Fibroblast of lung (primary cell): ENCODE measurements at regions not wholly inside any gene's neighbourhood (a gene's known extent, or its start where the extent isn't known, plus 50 kb on each side); places are given as distances from the start of the nearest gene placed in this dataset.
A peak's percentile ranks its signal among the peaks of the same experiment; 100 is the strongest.

ENCODE experiments used
- DNase-seq, 2 donors: peaks; one replicate each; pipeline versions ENCODE4 v3.0.0 to v3.0.0-alpha.2; 2010; ENCODE audit warnings: low read depth in 2 of 2
- H2AFZ ChIP-seq: 2 replicates; pipeline ENCODE4 v1.5.1; 2012; ENCODE audit warnings: low read length, control low read depth, inconsistent platforms
- H3K27ac ChIP-seq: 2 replicates; pipeline ENCODE4 v1.5.1; 2011; ENCODE audit warnings: low read length, control low read depth; ENCODE audit not compliant: insufficient read depth
- H3K27me3 ChIP-seq: 2 replicates; pipeline ENCODE4 v1.5.1; 2011; ENCODE audit warnings: mild to moderate bottlenecking, low read length; ENCODE audit not compliant: control insufficient read depth, insufficient read depth
- H3K36me3 ChIP-seq: 2 replicates; pipeline ENCODE4 v1.5.1; 2011; ENCODE audit warnings: low read length; ENCODE audit not compliant: control insufficient read depth, insufficient read depth
- H3K4me1 ChIP-seq: 2 replicates; pipeline ENCODE4 v1.5.1; 2011; ENCODE audit warnings: low read length; ENCODE audit not compliant: control insufficient read depth, insufficient read depth; ENCODE audit errors: extremely low read depth
- H3K4me2 ChIP-seq: 2 replicates; pipeline ENCODE4 v1.5.1; 2011; ENCODE audit warnings: low read length, control low read depth; ENCODE audit not compliant: insufficient read depth; ENCODE audit errors: extremely low read depth
- H3K4me3 ChIP-seq, 4 experiments: fragments of 200-600 bp in 1 of 4; sonication (generic) in 1 of 4; replicated peaks in 1 of 4; 2 replicates each; pipeline ENCODE4 v1.5.1; 2011 to 2016; ENCODE audit warnings: low read length in 4 of 4, low read depth in 3 of 4, mild to moderate bottlenecking in 3 of 4, control low read depth in 2 of 4, inconsistent platforms in 1 of 4, mixed read lengths in 1 of 4; ENCODE audit not compliant: insufficient read depth in 1 of 4; ENCODE audit errors: control extremely low read depth in 1 of 4
- H3K79me2 ChIP-seq: 2 replicates; pipeline ENCODE4 v1.5.1; 2012; ENCODE audit warnings: mild to moderate bottlenecking, low read length, inconsistent platforms; ENCODE audit not compliant: control insufficient read depth, insufficient read depth
- H3K9ac ChIP-seq: 2 replicates; pipeline ENCODE4 v1.5.1; 2011; ENCODE audit warnings: mild to moderate bottlenecking, low read length, control low read depth; ENCODE audit not compliant: insufficient read depth
- H3K9me3 ChIP-seq: 2 replicates; pipeline ENCODE4 v1.5.1; 2012; ENCODE audit warnings: low read depth, low read length; ENCODE audit not compliant: control insufficient read depth, insufficient read depth
- H4K20me1 ChIP-seq: 2 replicates; pipeline ENCODE4 v1.5.1; 2011; ENCODE audit warnings: low read length; ENCODE audit not compliant: control insufficient read depth, insufficient read depth; ENCODE audit errors: extremely low read depth
- EZH2 ChIP-seq: IDR thresholded peaks from 2 replicates; pipeline ENCODE4 v1.5.1; 2012; ENCODE audit warnings: low read length, control low read depth, mild to moderate bottlenecking; ENCODE audit errors: missing control alignments
- TF ChIP-seq, protein P1 (sequence below), 2 donors: IDR thresholded peaks in 1 of 2; conservative IDR thresholded peaks in 1 of 2; 1 replicate in 1 of 2; 2 replicates in 1 of 2; pipeline ENCODE4 v1.5.1; 2011 to 2012; ENCODE audit warnings: low read length in 2 of 2, control low read depth in 1 of 2, inconsistent platforms in 1 of 2, low read depth in 1 of 2, mild to moderate bottlenecking in 1 of 2

DNA sequence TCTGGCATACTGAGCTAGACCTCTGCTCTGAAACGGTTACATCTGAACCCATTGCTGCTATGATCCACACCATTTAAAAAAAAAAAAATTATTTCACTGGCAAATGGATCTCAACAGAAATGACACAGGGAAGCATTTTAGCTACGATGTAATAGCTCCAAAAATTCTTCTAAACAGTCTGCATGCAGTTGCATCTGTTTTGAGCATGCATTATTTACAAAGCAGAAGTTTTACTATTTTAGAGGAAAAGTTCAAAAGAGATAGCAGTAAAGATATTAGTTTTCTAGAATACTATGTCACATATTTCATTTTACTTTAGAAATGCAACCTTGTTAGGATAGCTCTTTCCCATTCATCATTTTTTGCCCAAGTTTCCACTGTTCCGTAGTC lies 265.7 kb downstream of the MEIS1 start:
- no peak for TF ChIP-seq EZH2
- TF ChIP-seq, protein P1, sequence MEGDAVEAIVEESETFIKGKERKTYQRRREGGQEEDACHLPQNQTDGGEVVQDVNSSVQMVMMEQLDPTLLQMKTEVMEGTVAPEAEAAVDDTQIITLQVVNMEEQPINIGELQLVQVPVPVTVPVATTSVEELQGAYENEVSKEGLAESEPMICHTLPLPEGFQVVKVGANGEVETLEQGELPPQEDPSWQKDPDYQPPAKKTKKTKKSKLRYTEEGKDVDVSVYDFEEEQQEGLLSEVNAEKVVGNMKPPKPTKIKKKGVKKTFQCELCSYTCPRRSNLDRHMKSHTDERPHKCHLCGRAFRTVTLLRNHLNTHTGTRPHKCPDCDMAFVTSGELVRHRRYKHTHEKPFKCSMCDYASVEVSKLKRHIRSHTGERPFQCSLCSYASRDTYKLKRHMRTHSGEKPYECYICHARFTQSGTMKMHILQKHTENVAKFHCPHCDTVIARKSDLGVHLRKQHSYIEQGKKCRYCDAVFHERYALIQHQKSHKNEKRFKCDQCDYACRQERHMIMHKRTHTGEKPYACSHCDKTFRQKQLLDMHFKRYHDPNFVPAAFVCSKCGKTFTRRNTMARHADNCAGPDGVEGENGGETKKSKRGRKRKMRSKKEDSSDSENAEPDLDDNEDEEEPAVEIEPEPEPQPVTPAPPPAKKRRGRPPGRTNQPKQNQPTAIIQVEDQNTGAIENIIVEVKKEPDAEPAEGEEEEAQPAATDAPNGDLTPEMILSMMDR (conservative IDR thresholded peaks at IDR 0.05 in 1 of 2, IDR thresholded peaks at IDR 0.05 in 1 of 2; ENCODE audit: low read depth in 1 of 2, low read length in 2 of 2): no peak
- H3K79me2 ChIP-seq: no peaks in the 10 kb centered on the region
- DNase-seq: no peak
- H3K27me3 ChIP-seq: no peaks in the 10 kb centered on the region
- no peak overlapping the region for H3K4me2 ChIP-seq
- no peaks in the 10 kb centered on the region for H3K4me1 ChIP-seq
- H3K4me3 ChIP-seq: no peak overlapping the region
- no peak overlapping the region for H2AFZ ChIP-seq
- H3K9me3 ChIP-seq: no peaks in the 10 kb centered on the region
- no peaks in the 10 kb centered on the region for H3K36me3 ChIP-seq
- H3K9ac ChIP-seq: no peak overlapping the region
- H3K27ac ChIP-seq: no peak overlapping the region
- no peaks in the 10 kb centered on the region for H4K20me1 ChIP-seq

DNA sequence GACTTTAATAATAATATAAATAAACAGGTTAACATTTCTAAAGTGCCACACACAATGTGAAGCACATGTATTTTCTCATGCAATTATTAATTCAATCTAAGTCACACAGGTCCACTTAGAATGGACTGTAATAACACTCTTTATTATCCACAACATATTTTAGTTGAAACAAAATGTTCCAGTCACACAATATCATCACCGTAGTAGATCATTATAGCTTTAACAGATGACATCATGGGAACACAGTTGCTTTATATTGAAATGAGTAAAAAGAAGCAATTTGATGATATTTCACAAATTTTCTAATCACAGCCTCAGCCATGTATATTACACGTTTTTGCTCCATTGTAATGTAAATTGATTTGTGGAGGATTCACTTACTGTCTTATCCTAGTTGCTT lies 266.3 kb downstream of the MEIS1 start:
- no peak for TF ChIP-seq EZH2
- TF ChIP-seq, protein P1 (conservative IDR thresholded peaks at IDR 0.05 in 1 of 2, IDR thresholded peaks at IDR 0.05 in 1 of 2; ENCODE audit: low read depth in 1 of 2, low read length in 2 of 2): no peak
- Histone ChIP-seq H3K36me3 (no peaks in the 10 kb centered on the region), H4K20me1 (no peaks in the 10 kb centered on the region), H3K4me1 (no peaks in the 10 kb centered on the region), H2AFZ (no peak overlapping the region), H3K27me3 (no peaks in the 10 kb centered on the region), H3K9ac (no peak overlapping the region), H3K4me2 (no peak overlapping the region), H3K4me3 (no peak overlapping the region), H3K9me3 (no peaks in the 10 kb centered on the region), H3K27ac (no peak overlapping the region), H3K79me2 (no peaks in the 10 kb centered on the region)
- DNase-seq: no peak

DNA sequence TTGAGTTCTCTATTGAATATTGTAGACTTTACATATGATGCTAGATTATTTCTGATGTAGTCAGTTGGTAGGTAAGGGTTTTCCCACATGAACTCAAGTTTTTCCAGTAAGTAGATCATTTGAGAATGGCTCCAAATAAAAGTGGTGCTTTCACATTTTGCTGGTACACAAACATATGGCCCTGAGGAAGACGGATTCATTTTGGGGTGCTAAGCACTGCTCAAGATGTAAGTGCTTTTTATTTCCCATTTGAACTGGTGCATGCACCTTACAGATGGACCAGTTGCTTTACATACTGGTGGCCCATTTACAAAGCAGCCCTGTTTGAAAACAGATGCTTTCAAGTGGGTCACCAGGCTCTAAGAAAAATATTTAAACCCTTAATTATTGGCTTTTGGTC lies 266.7 kb downstream of the MEIS1 start:
- H3K79me2 ChIP-seq: no peaks in the 10 kb centered on the region
- H3K4me2 ChIP-seq: no peak overlapping the region
- H3K9ac ChIP-seq: no peak overlapping the region
- H3K27ac ChIP-seq: no peak overlapping the region
- no peak for TF ChIP-seq EZH2
- TF ChIP-seq, protein P1 (conservative IDR thresholded peaks at IDR 0.05 in 1 of 2, IDR thresholded peaks at IDR 0.05 in 1 of 2; ENCODE audit: low read depth in 1 of 2, low read length in 2 of 2): no peak
- DNase-seq: no peak
- no peaks in the 10 kb centered on the region for H3K9me3 ChIP-seq
- H3K4me3 ChIP-seq: no peak overlapping the region
- no peaks in the 10 kb centered on the region for H3K4me1 ChIP-seq
- no peaks in the 10 kb centered on the region for H3K27me3 ChIP-seq
- H4K20me1 ChIP-seq: no peaks in the 10 kb centered on the region
- H2AFZ ChIP-seq: peak overlapping the region; percentile 35
- H3K36me3 ChIP-seq: no peaks in the 10 kb centered on the region
